Bone marrow (tissue), 2 donors: ENCODE measurements at regions not wholly inside any gene's neighbourhood (a gene's known extent, or its start where the extent isn't known, plus 50 kb on each side); places are given as distances from the start of the nearest gene placed in this dataset.

Experiments
- DNase-seq, 2 donors: peaks; one replicate each; lab custom pipeline; 2025; lab: John Stamatoyannopoulos, UW

DNA sequence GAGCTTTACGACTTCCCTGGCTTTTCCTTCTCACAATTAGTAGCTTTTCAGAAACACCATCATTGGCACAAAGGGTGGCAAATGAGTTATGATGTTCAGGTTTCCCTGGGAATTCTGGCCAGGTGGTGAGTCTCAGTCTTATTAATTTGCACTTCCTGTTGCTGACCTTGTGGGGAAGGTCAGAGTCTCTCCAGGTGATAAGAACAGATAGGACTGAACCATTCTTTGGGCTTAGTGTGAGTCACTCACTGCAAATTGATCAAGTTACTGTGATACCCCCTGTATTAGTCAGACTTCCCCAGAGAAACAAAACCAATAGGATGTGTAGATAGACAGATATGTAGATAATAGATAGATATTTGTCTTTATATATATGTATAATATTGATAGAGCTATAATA is 53.8 kb upstream of the RANBP3L start:
- no peak for DNase-seq

- DNase-seq, result no peak
Measured at GRCh38 chr5:36356915-36357314, 55.2 kb upstream of the RANBP3L start.

GRCh38 chr5:36357391-36357975 is 55.8 kb upstream of the RANBP3L start:
- DNase-seq, result peak in 1 of 2 donors; percentile 19

GRCh38 chr5:36359267-36359666 is 57.6 kb upstream of the RANBP3L start:
- no peak for DNase-seq

GRCh38 chr5:36360307-36360706 is 58.6 kb upstream of the RANBP3L start:
- no peak for DNase-seq

- DNase-seq, result no peak
Measured at GRCh38 chr5:36363101-36363500, 61.4 kb upstream of the RANBP3L start.

DNA sequence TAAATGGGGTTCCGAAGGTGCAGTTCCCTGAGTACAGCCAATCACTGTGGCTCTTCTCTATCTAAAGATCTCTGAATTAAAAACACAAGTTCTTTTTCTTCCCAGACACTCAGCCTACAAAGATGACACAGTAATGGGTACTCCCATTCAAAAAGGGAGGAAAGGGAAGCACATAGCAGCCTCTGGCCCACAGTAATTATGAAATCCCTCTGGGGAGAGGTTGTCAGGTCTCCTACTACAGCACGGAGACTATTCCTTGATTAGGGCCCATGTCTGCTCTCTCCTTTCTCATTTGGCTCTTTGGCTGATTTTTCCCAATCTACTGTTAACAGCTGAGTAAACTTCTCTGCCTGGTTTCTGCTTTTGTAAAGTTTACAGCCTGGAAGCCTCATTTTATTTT is 62.0 kb upstream of the RANBP3L start:
- no peak for DNase-seq

DNA sequence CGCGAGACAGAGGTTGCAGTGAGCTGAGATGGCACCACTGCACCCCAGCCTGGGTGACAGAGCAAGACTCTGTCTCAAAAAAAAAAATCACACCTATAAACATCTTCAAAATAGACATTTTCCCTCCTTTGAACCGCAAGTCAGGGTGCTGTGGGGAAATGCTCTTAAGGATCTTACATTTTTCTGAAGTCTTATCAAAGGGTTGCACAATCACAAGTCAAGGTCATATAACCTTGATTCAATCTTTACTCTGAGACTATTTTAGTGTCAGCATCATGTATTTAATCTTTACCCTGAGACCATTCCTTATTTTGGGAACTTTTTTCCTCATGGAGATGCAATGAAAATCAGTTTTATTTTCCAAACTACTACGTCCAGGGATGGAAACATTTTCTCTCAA is 62.8 kb upstream of the RANBP3L start:
- no peak for DNase-seq

DNA sequence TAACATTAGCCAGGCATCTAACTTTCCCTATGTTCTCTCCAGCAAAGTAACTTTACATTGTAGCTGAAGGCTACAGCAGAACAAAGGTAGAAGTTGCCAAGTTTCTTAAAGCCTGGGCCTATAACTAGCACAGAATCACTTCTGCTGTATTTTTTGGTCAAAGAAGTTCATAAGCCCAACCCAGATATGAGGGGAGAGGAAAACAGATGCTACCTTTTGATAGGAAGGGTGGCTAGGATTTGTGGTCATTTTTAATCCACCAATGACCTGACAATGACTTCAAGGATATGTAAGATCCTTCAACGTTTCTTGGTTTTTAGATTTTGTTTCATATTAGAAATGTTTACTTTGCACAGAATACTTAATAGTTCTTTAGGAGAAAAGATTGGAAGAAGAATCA is 64.2 kb upstream of the RANBP3L start:
- no peak for DNase-seq

DNA sequence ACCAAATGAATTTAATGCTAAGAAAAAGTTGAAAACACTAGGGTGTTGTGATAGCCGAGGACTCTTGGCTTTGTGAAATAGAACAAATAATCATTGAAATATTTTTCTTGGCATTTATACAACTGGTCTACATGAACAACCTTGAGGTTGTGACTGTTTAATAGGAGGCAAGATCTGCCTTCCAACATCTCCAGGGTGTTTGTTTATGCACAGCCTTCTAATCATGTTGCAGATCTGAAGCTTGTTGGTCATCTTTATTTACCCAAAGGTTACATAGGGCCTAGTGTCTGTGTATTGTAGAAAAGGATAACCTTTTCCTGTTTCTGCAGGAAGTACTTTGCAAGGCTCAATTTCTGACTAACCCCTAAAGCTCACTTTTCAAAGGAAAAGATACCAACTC is 65.2 kb upstream of the RANBP3L start:
- DNase-seq, result no peak

DNA sequence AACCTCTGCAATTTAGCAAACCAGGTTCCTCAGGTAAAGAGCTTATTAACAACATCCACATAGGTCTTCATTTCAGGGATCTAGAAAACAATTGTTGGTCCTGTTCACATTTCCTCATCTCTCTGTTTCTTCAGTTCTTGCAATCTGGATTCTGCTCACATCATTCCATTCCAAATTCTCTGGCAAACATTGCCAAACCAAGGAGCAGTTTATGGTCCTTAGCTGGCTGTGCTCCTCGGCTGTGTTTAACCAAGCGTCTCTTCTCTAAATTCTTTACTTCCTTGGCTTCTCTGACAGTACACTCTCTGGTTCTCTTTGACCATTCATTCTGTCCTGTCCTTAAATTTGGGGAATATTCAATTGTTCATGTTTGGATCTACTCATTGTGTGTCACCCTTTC is 65.8 kb upstream of the RANBP3L start:
- no peak for DNase-seq

GRCh38 chr5:36369219-36369690 is 67.6 kb upstream of the RANBP3L start:
- no peak for DNase-seq

- DNase-seq, result no peak
Measured at GRCh38 chr5:36370073-36370472, 68.4 kb upstream of the RANBP3L start.

GRCh38 chr5:36371366-36371765 is 69.7 kb upstream of the RANBP3L start:
- no peak for DNase-seq

DNA sequence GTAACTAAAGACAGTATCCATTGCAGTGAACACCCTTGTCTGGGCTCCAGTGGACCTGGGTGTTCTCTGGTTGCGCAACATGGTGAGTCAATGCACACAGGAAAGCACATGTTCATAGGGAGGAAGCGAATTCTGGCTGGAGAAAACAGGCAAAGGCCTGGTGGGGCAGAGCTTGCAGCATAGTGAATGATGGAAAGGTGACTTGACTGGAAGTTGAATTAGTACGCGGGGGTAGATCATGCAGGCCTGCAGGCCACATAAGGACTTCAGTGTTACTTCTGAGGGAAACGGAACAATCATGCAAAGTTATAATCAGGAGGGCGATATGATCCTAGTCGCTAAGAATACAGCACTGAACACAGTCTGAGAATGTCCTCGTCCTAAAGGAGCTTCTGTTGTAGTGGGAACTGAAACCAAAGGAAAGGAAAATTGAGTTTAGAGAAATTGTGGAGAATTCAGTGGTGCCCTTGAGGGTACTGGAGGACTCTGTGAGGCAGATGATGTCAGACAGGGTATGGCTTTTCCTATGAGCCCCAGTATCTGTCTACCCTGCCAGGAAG is 71.9 kb upstream of the RANBP3L start:
- DNase-seq, result peak; percentile 42 to 82

DNA sequence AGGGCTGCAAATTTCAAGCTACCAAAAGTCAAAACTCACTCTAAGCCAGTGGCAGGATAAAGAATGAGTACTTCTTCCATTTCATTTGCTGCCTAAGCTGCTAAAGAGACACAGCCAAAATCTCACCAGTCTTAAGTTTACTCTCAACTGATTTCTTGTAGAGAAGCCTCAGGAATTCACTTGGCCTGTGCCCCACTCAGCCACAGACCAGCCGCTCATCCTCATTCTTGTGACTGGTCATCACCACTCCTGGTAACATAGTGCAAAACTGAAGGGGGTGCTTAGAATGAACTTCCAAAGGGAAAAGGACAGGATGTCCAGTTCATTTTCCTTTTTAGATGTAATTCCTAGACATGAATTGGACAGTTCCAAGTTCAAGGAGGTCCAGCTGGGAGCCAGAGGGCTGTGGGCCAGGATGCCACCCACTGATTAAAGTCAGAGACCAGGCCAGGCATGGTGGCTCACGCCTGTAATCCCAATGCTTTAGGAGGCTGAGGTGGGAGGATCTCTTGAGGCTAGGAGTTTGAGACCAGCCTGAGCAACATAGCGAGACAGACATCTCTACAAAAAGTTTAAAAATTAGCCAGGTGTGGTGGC is 72.7 kb upstream of the RANBP3L start:
- DNase-seq, result no peak

- no peak for DNase-seq
Measured at GRCh38 chr5:36377192-36377591, 75.5 kb upstream of the RANBP3L start.

- DNase-seq, result no peak
Measured at GRCh38 chr5:36378551-36378950, 76.8 kb upstream of the RANBP3L start.

GRCh38 chr5:36382890-36383289 is 81.2 kb upstream of the RANBP3L start:
- DNase-seq, result no peak

- DNase-seq, result no peak
Measured at GRCh38 chr5:36383942-36384341, 82.2 kb upstream of the RANBP3L start.

GRCh38 chr5:36384845-36385244 is 83.1 kb upstream of the RANBP3L start:
- DNase-seq, result no peak

DNA sequence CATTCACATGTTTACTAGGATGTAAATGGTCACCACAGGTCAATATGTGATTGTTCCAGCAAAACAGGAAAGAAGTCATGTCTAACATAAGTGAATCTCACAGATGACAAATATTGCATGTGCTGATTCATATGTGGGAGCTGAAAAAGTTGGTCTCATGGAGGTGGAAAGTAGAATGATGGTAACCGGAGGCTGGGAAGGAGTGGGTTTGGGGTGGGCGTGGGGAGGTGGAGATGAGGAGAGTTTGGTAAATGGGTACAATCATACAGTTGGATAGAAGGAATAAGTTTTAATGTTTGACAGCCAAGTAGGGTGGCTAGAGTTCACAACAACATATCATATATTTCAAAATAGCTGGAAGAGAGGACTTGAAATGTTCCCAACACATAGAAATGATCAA is 83.8 kb upstream of the RANBP3L start:
- DNase-seq, result no peak

- DNase-seq, result no peak
Measured at GRCh38 chr5:36388288-36388687, 86.6 kb upstream of the RANBP3L start.

DNA sequence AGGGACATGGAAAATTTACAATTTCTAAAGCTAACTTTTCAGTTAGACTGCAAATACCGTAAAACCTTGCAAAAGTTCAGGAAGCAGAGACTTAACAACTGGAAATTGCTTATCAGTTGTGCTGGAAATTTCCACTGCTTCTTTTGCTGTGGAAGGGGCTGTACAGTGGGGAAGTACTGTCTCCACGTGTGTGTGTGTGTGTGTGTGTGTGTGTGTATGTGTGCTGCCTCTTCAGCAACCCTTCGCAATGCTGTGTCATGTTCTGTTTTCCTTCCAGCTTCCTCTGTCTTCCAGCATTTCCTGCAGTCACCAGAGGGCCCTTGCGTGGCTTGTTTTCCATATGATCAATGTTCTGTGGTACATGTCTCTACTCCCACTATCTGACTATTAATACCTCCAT is 87.5 kb upstream of the RANBP3L start:
- peak in 1 of 2 donors; percentile 57 for DNase-seq
